HG02943 (cell line): ENCODE measurements at regions not wholly inside any gene's neighbourhood (a gene's known extent, or its start where the extent isn't known, plus 50 kb on each side); places are given as distances from the start of the nearest gene placed in this dataset.
"Not testable (repeated sequence)": the region's sequence is repeated elsewhere in the genome, so short reads cannot be mapped to it uniquely, and the experiment has no call there.

ENCODE experiments used
- ATAC-seq: cut with Tn5 transposase; IDR thresholded peaks from one replicate; pipeline ENCODE4 v1.9.1; 2021; ENCODE audit warnings: mild to moderate bottlenecking, low read depth, moderate library complexity; ENCODE audit not compliant: unreplicated experiment

GRCh38 chr4:188430384-188430783 is 291.1 kb downstream of the TRIML1 start:
- no peak for ATAC-seq

- no peak for ATAC-seq
Measured at GRCh38 chr4:188432328-188432727, 293.1 kb downstream of the TRIML1 start.

- no peak for ATAC-seq
Measured at GRCh38 chr4:188433741-188434315, 294.6 kb downstream of the TRIML1 start.

GRCh38 chr4:188434643-188435042 is 295.4 kb downstream of the TRIML1 start:
- no peak for ATAC-seq

- ATAC-seq = no peak
Measured at GRCh38 chr4:188435381-188435780, 296.1 kb downstream of the TRIML1 start.

GRCh38 chr4:188437535-188437934 is 298.3 kb downstream of the TRIML1 start:
- ATAC-seq = no peak

- ATAC-seq = not testable (repeated sequence)
Measured at GRCh38 chr4:188438391-188438824, 299.2 kb downstream of the TRIML1 start.

- ATAC-seq = no peak
Measured at GRCh38 chr4:188439641-188440311, 300.5 kb downstream of the TRIML1 start.

GRCh38 chr4:188444500-188444899 is 305.3 kb downstream of the TRIML1 start:
- ATAC-seq = no peak

GRCh38 chr4:188448996-188449395 is 309.8 kb downstream of the TRIML1 start:
- ATAC-seq = not testable (repeated sequence)

- no peak for ATAC-seq
Measured at GRCh38 chr4:188450571-188450970, 311.3 kb downstream of the TRIML1 start.

GRCh38 chr4:188452097-188452496 is 312.9 kb downstream of the TRIML1 start:
- ATAC-seq = no peak

GRCh38 chr4:188454575-188454974 is 315.3 kb downstream of the TRIML1 start:
- no peak for ATAC-seq

- no peak for ATAC-seq
Measured at GRCh38 chr4:188455062-188455752, 316.0 kb downstream of the TRIML1 start.

- ATAC-seq = no peak
Measured at GRCh38 chr4:188459381-188459780, 320.1 kb downstream of the TRIML1 start.

GRCh38 chr4:188463909-188464308 is 324.7 kb downstream of the TRIML1 start:
- ATAC-seq = no peak

- no peak for ATAC-seq
Measured at GRCh38 chr4:188466001-188466400, 326.8 kb downstream of the TRIML1 start.

- no peak for ATAC-seq
Measured at GRCh38 chr4:188484256-188484655, 345.0 kb downstream of the TRIML1 start.

- no peak for ATAC-seq
Measured at GRCh38 chr4:188485906-188486305, 346.7 kb downstream of the TRIML1 start.

GRCh38 chr4:188492886-188493285 is 353.6 kb downstream of the TRIML1 start:
- no peak for ATAC-seq

GRCh38 chr4:188495169-188495568 is 355.9 kb downstream of the TRIML1 start:
- no peak for ATAC-seq

GRCh38 chr4:188511431-188511830 is 372.2 kb downstream of the TRIML1 start:
- ATAC-seq = no peak
